ENCODE measurements at regions not wholly inside any gene's neighbourhood (a gene's known extent, or its start where the extent isn't known, plus 50 kb on each side); places are given as distances from the start of the nearest gene placed in this dataset.

DNA sequence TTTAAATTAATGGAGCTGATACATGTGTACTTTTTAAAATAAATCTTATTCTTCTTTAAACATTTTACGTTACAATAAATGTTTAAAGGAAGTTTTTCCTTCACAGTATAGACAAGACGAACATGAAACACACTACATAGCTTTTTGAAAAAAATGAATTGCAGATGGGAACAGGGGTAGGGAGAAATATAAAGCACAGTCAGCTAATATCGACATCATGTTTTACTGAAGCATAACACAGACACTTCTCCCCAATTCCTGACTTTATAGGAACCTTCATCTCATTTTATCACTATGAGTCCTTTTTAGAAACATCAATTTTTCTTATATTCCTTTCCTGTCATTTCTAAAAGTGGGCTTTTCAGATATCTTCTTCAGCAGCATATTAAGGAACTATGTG, 153.5 kb downstream of the MACC1 start:
- TF ChIP-seq CTCF (IDR thresholded peaks at IDR 0.05) (no peak), POLR2A (IDR thresholded peaks at IDR 0.05) (no peak)

Data from gastroesophageal sphincter (tissue), 3 donors.